ENCODE measurements at regions not wholly inside any gene's neighbourhood (a gene's known extent, or its start where the extent isn't known, plus 50 kb on each side); places are given as distances from the start of the nearest gene placed in this dataset.

GRCh38 chr5:104237586-104237985 is 675.0 kb upstream of the NUDT12 start:
- no peak for DNase-seq (ENCODE audit: low read depth)

GRCh38 chr5:104223885-104224773 is 661.5 kb upstream of the NUDT12 start:
- DNase-seq (ENCODE audit: low read depth): no peak

- no peak for DNase-seq (ENCODE audit: low read depth)
Measured at GRCh38 chr5:104218200-104218599, 655.6 kb upstream of the NUDT12 start.

DNA sequence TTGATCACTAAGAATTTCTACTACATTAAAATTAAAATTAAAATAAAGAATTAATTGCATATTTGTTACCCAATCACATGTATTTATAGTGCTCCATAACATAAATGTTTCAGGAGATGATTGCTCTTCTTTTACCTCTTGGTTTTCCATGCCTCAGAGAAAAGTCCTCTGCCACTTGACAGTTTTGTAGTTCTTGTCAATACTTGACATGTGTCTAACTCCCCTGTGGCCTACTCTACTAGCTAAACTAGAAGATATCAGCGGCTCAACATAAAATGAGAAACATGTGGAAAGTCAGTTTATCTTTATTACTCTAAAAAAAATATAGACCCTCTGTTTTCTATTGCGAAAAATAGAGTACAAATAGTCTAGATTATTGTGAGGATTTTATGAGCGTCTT is 650.6 kb upstream of the NUDT12 start:
- no peak for DNase-seq (ENCODE audit: low read depth)

DNA sequence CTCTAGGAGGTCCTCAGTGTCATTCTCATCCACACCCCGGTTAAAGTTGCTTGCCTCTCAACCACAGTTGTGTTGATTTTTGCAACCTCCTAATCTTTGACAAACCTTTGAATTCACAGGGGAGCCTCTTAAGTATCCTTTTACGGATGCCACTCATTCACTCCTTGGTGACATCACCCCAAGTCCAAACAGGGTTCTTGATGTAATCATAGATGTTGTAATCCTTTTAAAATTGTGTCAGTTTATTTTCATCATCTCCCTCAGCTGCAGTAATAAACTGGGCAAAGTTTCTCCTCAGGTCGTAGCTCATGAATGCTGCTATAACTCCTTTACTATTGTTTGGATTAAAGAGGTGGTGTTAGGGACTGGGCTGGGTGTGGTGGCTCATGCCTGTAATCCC is 637.2 kb upstream of the NUDT12 start:
- no peak for DNase-seq (ENCODE audit: low read depth)

- no peak for DNase-seq (ENCODE audit: low read depth)
Measured at GRCh38 chr5:104198156-104198555, 635.6 kb upstream of the NUDT12 start.

DNA sequence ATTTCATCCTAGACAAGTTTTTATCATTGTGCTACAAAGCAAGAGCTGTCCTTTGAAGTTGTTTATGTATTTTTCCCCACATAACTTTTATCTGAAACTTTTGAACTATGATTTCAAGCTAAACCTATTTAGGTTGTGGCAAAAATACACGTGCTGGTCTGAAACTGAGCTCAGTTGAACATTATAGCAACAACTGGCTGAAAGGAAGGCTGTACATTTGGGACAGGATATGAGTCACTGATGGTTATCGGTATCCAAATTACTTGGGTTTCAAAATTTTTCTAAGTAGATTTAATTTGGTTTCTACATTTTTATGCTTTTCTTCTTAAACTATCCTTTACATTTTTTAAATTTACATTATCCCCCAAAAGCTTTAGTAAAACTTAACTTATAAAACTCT is 627.3 kb upstream of the NUDT12 start:
- no peak for DNase-seq (ENCODE audit: low read depth)

GRCh38 chr5:104189031-104189430 is 626.4 kb upstream of the NUDT12 start:
- no peak for DNase-seq (ENCODE audit: low read depth)

GRCh38 chr5:104187656-104188055 is 625.1 kb upstream of the NUDT12 start:
- no peak for DNase-seq (ENCODE audit: low read depth)

- no peak for DNase-seq (ENCODE audit: low read depth)
Measured at GRCh38 chr5:104186510-104186909, 623.9 kb upstream of the NUDT12 start.

- no peak for DNase-seq (ENCODE audit: low read depth)
Measured at GRCh38 chr5:104186100-104186499, 623.5 kb upstream of the NUDT12 start.

DNA sequence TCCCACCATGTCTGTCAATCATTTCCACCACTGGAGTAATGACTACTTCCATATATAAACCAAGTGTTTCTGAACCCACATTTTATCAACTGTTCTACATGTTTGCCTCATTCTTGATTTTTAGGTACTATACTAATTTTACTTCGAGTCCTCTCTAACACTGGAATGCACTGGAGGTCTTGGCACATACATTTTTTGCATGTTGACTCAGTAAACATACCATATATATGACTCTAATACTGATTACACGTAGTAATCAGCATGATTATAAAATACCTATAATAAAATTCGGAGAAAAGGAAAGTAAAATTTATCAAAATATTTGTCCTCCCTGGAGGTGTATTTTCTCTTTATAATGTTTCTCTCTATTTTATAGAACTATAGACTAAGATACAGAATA is 621.7 kb upstream of the NUDT12 start:
- no peak for DNase-seq (ENCODE audit: low read depth)

DNA sequence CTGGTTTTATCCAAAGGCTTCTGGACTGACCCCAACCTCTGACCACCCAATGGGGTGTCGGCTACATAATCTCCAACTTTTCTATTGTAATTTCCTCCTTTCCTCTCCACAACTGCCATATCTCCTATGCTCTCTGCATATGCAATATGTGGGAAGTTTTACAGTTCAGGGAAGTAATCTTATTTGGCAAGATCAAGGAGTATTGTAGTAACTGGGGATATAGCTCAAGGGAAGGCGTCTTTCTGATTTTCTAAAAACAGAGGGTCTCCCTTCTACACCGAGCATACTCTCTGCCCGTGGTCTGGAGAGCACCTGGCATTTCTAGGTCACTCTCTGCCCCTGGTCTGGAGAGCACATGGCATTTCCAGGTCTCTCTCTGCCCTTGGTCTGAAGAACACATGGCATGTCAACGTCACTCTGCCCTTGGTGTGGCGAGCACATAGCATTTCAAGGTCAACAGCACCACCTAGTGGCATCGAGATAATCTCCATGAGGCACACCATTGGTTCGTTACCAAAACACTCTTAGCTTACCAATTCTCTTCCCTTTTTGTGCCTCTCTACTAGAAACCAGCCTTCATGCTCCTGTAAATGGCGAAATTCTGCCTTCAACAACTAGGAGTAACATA is 616.4 kb upstream of the NUDT12 start:
- no peak for DNase-seq (ENCODE audit: low read depth)

DNA sequence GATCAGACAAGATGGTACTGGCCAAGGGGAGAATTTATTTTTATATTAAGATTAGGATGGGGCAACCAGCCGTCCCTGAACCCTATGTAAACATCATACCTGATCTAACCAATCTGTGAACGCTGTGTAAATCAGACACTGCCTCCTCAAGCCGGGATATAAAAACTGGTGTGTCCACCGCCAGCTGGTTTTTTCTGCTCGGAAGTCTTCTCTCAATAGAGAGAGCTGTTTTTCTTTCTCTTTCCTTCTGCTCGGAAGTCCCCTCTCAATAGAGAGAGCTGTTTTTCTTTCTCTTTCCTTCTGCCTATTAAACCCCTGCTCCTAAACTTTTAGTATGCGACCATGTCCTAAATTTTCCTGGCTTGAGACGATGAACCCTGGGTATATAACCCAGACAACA is 615.5 kb upstream of the NUDT12 start:
- DNase-seq (ENCODE audit: low read depth): no peak

- DNase-seq (ENCODE audit: low read depth): no peak
Measured at GRCh38 chr5:104177651-104178050, 615.1 kb upstream of the NUDT12 start.

- DNase-seq (ENCODE audit: low read depth): no peak
Measured at GRCh38 chr5:104172976-104173375, 610.4 kb upstream of the NUDT12 start.

- DNase-seq (ENCODE audit: low read depth): no peak
Measured at GRCh38 chr5:104171958-104172690, 609.5 kb upstream of the NUDT12 start.

DNA sequence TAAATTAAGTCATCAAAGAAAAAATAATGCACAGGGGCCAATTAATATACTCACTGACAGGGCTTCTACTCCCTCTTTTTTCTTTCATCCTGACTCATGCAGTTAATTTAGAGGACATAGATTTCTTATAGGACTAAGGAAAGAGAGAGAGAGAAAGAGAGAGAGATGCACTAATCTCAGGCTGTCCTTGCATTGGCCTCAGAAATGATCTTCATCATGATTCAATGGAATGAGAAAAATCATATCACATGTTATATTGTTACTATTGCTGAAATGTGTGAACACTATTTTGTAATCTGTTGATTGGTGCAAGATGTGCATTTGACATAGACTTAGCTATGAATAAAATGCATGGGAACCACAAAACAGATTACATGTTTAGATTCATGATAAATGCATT is 608.3 kb upstream of the NUDT12 start:
- DNase-seq (ENCODE audit: low read depth): no peak

- DNase-seq (ENCODE audit: low read depth): no peak
Measured at GRCh38 chr5:104146652-104147051, 584.1 kb upstream of the NUDT12 start.

DNA sequence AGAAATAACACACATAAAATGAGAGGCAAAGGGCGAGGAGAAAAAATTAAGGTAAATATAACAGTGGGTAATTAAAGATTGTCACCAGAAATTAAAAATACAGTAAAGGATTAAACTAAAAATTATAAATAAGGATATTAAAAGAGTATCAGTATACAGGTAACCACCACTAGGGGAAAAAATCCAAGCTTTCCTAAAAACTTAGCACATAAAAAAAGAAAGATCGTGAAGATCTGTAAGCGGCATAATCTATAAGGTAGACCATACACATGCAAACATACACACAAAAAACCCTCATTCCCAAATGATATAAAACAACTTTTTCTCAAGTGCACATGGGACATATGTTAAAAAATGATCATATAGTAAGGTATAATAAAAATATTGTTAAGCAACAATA is 577.3 kb upstream of the NUDT12 start:
- DNase-seq (ENCODE audit: low read depth): no peak

DNA sequence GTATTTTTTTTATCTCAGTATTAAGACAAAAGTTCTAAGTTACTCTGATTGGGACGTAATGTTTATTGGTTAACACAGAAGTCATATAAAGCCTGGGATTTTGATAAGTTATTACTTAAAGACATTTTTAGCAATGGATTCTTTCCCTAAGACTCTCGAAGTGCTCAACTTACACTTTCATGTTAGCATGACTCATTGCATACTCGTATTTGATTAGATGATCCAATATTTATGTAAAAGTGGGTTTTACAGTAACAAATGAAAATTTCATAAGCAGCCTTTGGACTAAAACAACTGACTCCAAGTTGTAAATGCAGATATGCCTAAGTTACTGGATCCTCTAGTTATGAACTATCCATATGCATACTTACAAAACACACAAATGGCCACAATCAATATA is 567.7 kb upstream of the NUDT12 start:
- DNase-seq (ENCODE audit: low read depth): no peak

GRCh38 chr5:104128348-104128747 is 565.8 kb upstream of the NUDT12 start:
- no peak for DNase-seq (ENCODE audit: low read depth)

- no peak for DNase-seq (ENCODE audit: low read depth)
Measured at GRCh38 chr5:104126980-104127379, 564.4 kb upstream of the NUDT12 start.
